Neural crest cell (in vitro differentiated cells): ENCODE measurements at regions not wholly inside any gene's neighbourhood (a gene's known extent, or its start where the extent isn't known, plus 50 kb on each side); places are given as distances from the start of the nearest gene placed in this dataset.

Experiments
- DNase-seq: peaks from one replicate; pipeline ENCODE4 v3.0.0; 2021; ENCODE audit warnings: low read depth, mixed read lengths, low spot score
- H3K27ac Mint-ChIP-seq: one replicate; pipeline ENCODE4 v1.8.0; 2021; ENCODE audit warnings: mild to moderate bottlenecking, mixed read lengths; ENCODE audit not compliant: unreplicated experiment
- H3K27me3 Mint-ChIP-seq: 2 replicates; pipeline ENCODE4 v1.8.0; 2021; ENCODE audit warnings: low read depth, mild to moderate bottlenecking, mixed read lengths
- H3K36me3 Mint-ChIP-seq: 2 replicates; pipeline ENCODE4 v1.8.0; 2021; ENCODE audit warnings: low read depth, mild to moderate bottlenecking, mixed read lengths
- H3K4me1 Mint-ChIP-seq: 2 replicates; pipeline ENCODE4 v1.8.0; 2021; ENCODE audit warnings: mixed read lengths
- H3K4me3 Mint-ChIP-seq: one replicate; pipeline ENCODE4 v1.8.0; 2021; ENCODE audit warnings: mild to moderate bottlenecking, mixed read lengths
- H3K9me3 Mint-ChIP-seq: 2 replicates; pipeline ENCODE4 v1.8.0; 2021; ENCODE audit warnings: mixed read lengths
- TF ChIP-seq, protein P1 (sequence below): fragments of 200-600 bp; sonication (generic); conservative IDR thresholded peaks from 2 replicates; pipeline ENCODE4 v1.5.0; 2021; ENCODE audit warnings: antibody characterized with exemption, mild to moderate bottlenecking

DNA sequence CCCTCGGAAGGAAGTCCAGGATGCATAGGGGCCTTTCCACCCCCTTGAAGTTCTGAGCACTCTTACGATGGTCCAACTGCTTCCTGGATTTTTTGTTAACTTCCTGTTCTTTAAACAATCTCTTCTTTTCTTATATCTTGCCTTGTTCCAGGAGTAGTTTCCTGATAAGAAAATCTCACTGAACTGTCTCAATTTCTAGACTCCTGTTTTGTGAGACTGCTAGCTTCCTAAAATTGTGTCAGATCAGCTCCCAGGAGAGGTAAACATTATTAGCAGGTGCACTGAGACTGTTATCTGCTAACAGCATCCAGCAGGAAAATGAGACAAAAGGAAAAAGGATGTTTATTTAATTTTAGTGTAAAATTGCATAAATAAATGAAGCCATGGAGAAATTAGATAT lies 106.2 kb upstream of the PITRM1 start:
- H3K27me3 Mint-ChIP-seq = peaks cover 2% of the 10 kb centered on the region
- H3K9me3 Mint-ChIP-seq = peaks cover 14% of the 10 kb centered on the region
- H3K27ac Mint-ChIP-seq = no peak overlapping the region
- no peak overlapping the region for H3K4me3 Mint-ChIP-seq
- TF ChIP-seq, protein P1, sequence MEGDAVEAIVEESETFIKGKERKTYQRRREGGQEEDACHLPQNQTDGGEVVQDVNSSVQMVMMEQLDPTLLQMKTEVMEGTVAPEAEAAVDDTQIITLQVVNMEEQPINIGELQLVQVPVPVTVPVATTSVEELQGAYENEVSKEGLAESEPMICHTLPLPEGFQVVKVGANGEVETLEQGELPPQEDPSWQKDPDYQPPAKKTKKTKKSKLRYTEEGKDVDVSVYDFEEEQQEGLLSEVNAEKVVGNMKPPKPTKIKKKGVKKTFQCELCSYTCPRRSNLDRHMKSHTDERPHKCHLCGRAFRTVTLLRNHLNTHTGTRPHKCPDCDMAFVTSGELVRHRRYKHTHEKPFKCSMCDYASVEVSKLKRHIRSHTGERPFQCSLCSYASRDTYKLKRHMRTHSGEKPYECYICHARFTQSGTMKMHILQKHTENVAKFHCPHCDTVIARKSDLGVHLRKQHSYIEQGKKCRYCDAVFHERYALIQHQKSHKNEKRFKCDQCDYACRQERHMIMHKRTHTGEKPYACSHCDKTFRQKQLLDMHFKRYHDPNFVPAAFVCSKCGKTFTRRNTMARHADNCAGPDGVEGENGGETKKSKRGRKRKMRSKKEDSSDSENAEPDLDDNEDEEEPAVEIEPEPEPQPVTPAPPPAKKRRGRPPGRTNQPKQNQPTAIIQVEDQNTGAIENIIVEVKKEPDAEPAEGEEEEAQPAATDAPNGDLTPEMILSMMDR = no peak
- peaks cover 2% of the 10 kb centered on the region for H3K36me3 Mint-ChIP-seq
- H3K4me1 Mint-ChIP-seq = peaks cover 14% of the 10 kb centered on the region
- DNase-seq = no peak

DNA sequence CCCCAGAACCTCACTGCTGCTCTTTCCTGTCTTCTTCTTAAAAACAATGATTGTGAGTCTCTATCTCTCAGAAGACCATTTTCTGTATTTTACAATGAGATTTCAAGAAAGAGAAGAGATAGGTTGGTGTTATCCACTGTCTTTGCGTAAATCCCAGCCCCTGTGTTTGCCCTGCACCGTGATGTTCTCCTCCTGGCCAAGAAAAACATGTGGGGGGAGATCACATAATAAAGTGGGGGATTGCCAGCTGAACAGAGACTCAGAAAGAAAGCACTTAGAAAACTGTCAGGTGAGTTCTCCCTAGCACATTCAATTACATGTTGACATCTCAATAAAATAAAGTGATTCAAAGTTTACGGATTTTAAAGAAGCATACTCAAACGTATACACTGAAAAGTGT lies 105.0 kb upstream of the PITRM1 start:
- DNase-seq = no peak
- TF ChIP-seq, protein P1 = no peak
- Mint-ChIP-seq H3K4me1 (peaks cover 23% of the 10 kb centered on the region), H3K9me3 (peaks cover 14% of the 10 kb centered on the region), H3K4me3 (no peak overlapping the region), H3K36me3 (peaks cover 2% of the 10 kb centered on the region), H3K27me3 (peaks cover 2% of the 10 kb centered on the region), H3K27ac (no peak overlapping the region)

DNA sequence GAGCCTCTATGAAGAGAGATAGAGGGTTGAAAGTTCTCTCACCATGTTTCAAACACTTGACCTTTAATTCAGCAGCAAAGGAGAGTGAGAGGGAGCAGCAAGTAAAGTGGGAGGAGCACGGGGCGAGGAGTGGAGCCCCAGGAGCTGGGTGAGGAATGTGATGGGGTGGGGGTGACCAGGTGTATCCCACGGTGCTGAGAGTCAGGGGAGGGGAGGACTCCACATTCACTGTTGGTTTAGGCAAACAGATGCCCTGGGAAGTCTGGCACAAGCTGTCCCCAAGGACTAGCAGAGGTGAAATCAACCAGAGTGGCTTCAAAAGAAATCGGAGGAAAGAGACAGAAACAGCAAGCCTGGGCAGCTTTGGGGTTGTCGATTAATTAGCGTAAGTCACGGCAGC lies 101.8 kb upstream of the PITRM1 start:
- Mint-ChIP-seq H3K36me3 (peaks cover 2% of the 10 kb centered on the region), H3K9me3 (peaks cover 14% of the 10 kb centered on the region), H3K4me3 (no peak overlapping the region), H3K4me1 (peaks cover 44% of the 10 kb centered on the region), H3K27ac (peak overlapping the region; percentile 21), H3K27me3 (peaks cover 2% of the 10 kb centered on the region)
- DNase-seq = no peak
- TF ChIP-seq, protein P1 = no peak

DNA sequence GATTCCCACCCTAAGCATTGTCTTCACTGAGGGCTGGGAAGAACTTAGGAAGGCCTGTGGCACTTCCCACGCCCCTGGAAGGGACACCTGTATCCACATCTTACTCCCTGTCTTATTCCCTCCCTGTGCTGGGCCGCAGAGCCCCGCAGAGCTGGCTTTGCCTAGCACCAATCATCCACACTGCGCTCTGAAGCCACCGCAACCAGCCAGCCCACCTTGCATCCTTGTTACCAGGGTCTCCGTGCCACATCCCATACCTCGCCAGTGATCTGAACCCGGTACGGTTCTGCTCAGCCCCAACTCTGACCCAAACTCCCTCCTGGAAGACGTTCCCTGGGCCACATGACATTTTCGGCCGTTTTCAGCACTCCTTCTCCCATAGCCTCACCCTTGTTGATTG lies 101.4 kb upstream of the PITRM1 start:
- H3K27ac Mint-ChIP-seq = peak overlapping the region; percentile 81
- no peak for DNase-seq
- TF ChIP-seq, protein P1 = no peak

DNA sequence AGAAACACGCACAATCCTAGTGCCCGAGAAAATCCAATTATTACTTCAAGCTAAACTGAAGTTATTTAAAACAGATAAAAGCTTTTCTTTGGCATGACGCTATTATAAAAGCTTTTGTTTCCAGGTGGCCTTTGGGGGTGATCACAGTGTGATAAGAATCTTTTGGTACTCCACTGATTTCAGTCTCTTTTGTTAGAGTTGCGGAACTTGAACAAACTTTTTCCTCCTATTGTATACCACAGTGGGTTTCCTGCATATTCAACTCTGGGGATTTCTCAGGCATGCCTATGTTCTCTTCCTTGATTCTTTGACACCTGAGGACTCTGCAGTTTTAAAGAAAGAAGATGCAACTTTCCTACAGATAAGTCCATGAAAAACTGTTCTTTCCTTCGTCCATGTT lies 99.7 kb upstream of the PITRM1 start:
- no peak overlapping the region for H3K27ac Mint-ChIP-seq
- peaks cover 45% of the 10 kb centered on the region for H3K4me1 Mint-ChIP-seq

More for the DNA sequence above, 101.4 kb upstream of the PITRM1 start:
- H3K4me3 Mint-ChIP-seq = no peak overlapping the region
- peaks cover 47% of the 10 kb centered on the region for H3K4me1 Mint-ChIP-seq
- H3K27me3 Mint-ChIP-seq = peaks cover 2% of the 10 kb centered on the region
- peaks cover 2% of the 10 kb centered on the region for H3K36me3 Mint-ChIP-seq
- peaks cover 14% of the 10 kb centered on the region for H3K9me3 Mint-ChIP-seq

More for the DNA sequence above, 99.7 kb upstream of the PITRM1 start:
- DNase-seq = no peak
- H3K4me3 Mint-ChIP-seq = no peak overlapping the region
- peaks cover 14% of the 10 kb centered on the region for H3K9me3 Mint-ChIP-seq
- TF ChIP-seq, protein P1 = no peak
- peaks cover under 1% of the 10 kb centered on the region for H3K36me3 Mint-ChIP-seq
- peaks cover 2% of the 10 kb centered on the region for H3K27me3 Mint-ChIP-seq
